Fibroblast of the aortic adventitia (primary cell): ENCODE measurements at regions not wholly inside any gene's neighbourhood (a gene's known extent, or its start where the extent isn't known, plus 50 kb on each side); places are given as distances from the start of the nearest gene placed in this dataset.

Experiments
- DNase-seq: peaks from one replicate; pipeline ENCODE4 v3.0.0-alpha.2; 2010; ENCODE audit warnings: low read depth
- H3K4me3 ChIP-seq: 2 replicates; pipeline ENCODE4 v1.5.1; 2011; ENCODE audit warnings: low read depth, mild to moderate bottlenecking, control low read depth, low read length, moderate library complexity
- TF ChIP-seq, protein P1 (sequence below): IDR thresholded peaks from 2 replicates; pipeline ENCODE4 v1.5.1; 2011; ENCODE audit warnings: mild to moderate bottlenecking, low read length, control low read depth, inconsistent platforms; ENCODE audit not compliant: insufficient read depth

DNA sequence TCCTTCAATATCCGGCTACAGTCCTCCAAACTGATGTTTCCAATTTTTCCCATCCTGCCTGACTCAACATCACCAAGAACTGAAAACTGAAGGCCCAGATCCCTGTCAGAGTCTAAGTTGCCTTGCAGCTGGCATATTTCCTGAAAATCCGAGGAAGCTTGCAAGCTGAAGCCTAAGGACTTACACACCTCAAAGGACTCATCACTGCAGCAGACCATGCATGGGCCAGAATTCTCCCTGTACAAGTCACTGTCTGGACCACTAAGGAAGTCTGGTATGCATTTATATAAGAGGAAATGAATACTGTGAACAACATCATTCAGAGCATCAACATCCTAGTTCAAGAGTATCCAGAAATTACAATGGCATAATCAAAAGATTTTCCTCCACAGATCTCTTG lies 548.8 kb upstream of the MDFIC2 start:
- peak; percentile 82 for DNase-seq
- no peak overlapping the region for H3K4me3 ChIP-seq
- TF ChIP-seq, protein P1, sequence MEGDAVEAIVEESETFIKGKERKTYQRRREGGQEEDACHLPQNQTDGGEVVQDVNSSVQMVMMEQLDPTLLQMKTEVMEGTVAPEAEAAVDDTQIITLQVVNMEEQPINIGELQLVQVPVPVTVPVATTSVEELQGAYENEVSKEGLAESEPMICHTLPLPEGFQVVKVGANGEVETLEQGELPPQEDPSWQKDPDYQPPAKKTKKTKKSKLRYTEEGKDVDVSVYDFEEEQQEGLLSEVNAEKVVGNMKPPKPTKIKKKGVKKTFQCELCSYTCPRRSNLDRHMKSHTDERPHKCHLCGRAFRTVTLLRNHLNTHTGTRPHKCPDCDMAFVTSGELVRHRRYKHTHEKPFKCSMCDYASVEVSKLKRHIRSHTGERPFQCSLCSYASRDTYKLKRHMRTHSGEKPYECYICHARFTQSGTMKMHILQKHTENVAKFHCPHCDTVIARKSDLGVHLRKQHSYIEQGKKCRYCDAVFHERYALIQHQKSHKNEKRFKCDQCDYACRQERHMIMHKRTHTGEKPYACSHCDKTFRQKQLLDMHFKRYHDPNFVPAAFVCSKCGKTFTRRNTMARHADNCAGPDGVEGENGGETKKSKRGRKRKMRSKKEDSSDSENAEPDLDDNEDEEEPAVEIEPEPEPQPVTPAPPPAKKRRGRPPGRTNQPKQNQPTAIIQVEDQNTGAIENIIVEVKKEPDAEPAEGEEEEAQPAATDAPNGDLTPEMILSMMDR, result no peak

DNA sequence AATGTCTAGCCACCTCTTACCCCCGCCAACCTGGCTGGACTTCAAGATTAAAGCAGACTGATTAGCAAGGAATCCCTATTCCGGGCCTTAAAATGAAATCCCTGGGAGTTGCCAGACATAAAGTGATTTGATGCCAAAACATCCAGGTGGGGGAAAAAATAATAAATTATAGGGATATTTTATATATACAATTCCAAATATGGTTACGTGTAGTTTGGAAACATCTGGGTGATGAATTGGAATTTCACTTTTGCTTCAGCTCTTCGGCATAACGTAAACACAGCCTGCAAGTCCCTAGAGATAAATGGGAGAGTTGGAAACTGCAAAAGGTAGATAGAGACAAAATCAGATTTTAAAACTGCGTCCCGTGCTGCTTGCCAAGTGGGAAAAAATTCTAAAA lies 545.5 kb upstream of the MDFIC2 start:
- TF ChIP-seq, protein P1, result no peak
- H3K4me3 ChIP-seq, result no peak overlapping the region
- peak; percentile 69 for DNase-seq

DNA sequence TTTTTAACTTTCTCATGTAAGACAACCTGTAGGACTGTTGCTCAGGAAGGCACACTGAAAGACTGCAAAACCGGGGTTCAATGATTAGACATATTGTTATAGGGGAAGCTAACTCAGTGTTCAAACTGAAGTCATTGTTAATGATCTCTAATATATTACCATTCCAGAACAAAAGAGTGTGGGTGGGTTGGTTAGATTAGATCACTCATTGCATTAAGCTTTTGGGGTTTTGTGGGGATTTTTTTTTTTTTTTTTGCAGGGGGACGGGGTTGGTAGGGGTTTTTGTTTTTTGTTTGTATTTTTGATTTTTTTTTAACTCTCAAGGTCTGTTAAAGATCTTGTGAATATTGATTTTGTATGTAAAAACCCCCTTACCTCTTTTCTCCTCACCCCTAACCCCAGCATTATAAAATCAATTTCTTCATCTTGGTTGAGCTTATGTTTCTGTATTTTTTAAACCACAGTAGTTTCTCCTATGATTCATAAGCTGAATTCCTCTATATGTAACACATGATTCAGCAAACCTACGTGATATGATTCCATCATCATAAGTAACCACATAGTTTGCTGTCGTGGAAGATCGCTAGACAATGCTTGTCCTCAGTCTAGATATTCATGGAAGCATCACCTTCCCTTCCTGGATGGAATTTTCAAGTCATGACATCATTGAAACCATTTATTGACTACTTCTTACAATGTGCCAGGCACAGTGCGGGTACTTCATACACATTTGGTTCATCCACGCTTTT lies 544.1 kb upstream of the MDFIC2 start:
- DNase-seq, result peak; percentile 92
- H3K4me3 ChIP-seq, result no peak overlapping the region
- TF ChIP-seq, protein P1, result no peak

DNA sequence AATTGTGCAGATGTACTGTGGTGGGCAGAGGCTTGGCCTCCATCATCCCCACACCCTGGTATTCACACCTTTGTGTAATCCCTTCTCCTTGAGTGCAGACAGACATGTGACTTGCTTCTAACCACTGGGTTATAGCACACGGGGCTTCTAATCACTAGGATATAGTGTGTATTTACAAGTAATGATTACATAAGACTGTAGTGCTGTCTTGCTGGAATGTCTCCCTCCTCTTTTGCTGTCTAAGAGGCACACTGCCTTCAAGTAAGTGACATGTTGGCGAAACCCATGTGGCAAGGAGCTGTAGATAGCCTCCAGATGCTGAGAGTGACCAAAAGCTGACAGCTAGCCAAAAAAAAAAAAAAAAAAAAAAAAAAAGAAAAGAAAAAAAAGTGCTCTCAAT lies 542.7 kb upstream of the MDFIC2 start:
- peak; percentile 39 for DNase-seq
- TF ChIP-seq, protein P1, result no peak
- no peak overlapping the region for H3K4me3 ChIP-seq

DNA sequence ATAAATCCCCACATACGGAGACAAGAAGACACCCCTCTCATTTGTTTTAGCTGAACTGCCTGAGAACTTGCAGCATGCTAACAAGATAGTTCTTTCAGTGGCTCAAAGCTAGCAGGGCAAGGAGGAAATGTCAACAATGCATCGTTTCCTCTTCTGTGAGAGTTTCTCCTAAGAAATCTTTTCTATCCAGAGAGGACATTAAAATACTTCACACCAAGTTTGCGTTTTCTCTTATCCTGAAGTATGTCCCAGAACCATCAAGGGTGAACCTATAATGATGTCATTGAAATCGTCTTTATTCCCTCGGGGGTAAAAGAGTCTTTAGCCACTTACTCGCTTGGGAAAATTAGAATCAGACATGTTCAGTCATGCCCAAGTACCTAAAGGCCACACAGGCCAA lies 541.7 kb upstream of the MDFIC2 start:
- no peak overlapping the region for H3K4me3 ChIP-seq
- TF ChIP-seq, protein P1, result no peak
- no peak for DNase-seq

DNA sequence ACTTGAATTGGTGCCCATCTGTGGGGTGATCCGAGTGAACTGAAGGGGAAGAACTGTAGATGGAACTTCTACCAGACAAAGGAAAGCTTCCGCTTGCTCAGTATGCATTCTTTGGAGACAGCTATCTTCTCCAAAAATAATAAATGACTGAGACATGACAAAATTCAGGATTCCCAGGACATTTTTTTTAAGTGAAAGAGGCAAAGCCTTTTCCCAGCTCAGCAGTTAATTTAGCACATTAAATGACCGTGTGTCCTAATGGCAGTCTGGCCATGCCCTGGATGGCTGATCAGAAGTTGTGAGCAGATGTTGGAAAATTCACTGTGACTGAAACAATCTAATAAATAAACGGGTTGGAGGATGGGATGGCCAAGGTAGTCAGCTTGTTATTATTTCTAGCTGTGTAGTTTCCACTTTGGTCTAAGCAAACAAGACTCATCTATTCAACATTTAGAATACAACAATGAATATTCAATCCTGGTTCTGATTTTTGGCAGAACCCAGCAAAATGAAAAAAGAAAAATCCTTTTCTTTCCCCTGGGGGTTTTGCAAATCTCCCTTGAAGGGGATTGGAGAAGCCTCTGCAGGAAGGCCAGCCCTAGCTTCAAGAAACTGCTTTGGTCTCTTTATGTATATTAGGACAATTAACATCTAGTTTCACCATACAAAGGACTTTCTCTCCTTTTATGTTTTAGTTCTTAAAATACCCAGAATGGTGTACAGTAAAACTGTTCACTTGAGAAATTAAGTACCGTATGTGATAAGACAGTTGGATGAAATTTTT lies 540.9 kb upstream of the MDFIC2 start:
- TF ChIP-seq, protein P1, result no peak
- no peak overlapping the region for H3K4me3 ChIP-seq
- no peak for DNase-seq
